RPMI7951 (cell line): ENCODE measurements at regions not wholly inside any gene's neighbourhood (a gene's known extent, or its start where the extent isn't known, plus 50 kb on each side); places are given as distances from the start of the nearest gene placed in this dataset.
A peak's percentile ranks its signal among the peaks of the same experiment; 100 is the strongest.
"Not testable (repeated sequence)": the region's sequence is repeated elsewhere in the genome, so short reads cannot be mapped to it uniquely, and the experiment has no call there.

ENCODE experiments used
- DNase-seq: peaks from one replicate; pipeline ENCODE4 v3.0.0-alpha.2; 2012; ENCODE audit warnings: low read depth

- no peak for DNase-seq
Measured at GRCh38 chr5:117425163-117425562, 850.5 kb upstream of the SEMA6A start.

GRCh38 chr5:117424559-117424958 lies 849.9 kb upstream of the SEMA6A start:
- DNase-seq: no peak

GRCh38 chr5:117417501-117417900 lies 842.9 kb upstream of the SEMA6A start:
- DNase-seq: no peak

GRCh38 chr5:117414926-117415325 lies 840.3 kb upstream of the SEMA6A start:
- DNase-seq: peak; percentile 3

- DNase-seq: no peak
Measured at GRCh38 chr5:117411701-117412100, 837.1 kb upstream of the SEMA6A start.

- no peak for DNase-seq
Measured at GRCh38 chr5:117405197-117405596, 830.6 kb upstream of the SEMA6A start.

GRCh38 chr5:117394506-117395157 lies 820.0 kb upstream of the SEMA6A start:
- no peak for DNase-seq

- no peak for DNase-seq
Measured at GRCh38 chr5:117393125-117393524, 818.5 kb upstream of the SEMA6A start.

GRCh38 chr5:117380316-117380715 lies 805.7 kb upstream of the SEMA6A start:
- DNase-seq: no peak

- DNase-seq: no peak
Measured at GRCh38 chr5:117379521-117379920, 804.9 kb upstream of the SEMA6A start.

- DNase-seq: no peak
Measured at GRCh38 chr5:117376748-117377147, 802.1 kb upstream of the SEMA6A start.

- DNase-seq: no peak
Measured at GRCh38 chr5:117359895-117360294, 785.3 kb upstream of the SEMA6A start.

GRCh38 chr5:117357886-117358285 lies 783.3 kb upstream of the SEMA6A start:
- no peak for DNase-seq

- no peak for DNase-seq
Measured at GRCh38 chr5:117347280-117347679, 772.7 kb upstream of the SEMA6A start.

GRCh38 chr5:117343726-117344125 lies 769.1 kb upstream of the SEMA6A start:
- not testable (repeated sequence) for DNase-seq

- no peak for DNase-seq
Measured at GRCh38 chr5:117337064-117337749, 762.6 kb upstream of the SEMA6A start.

- no peak for DNase-seq
Measured at GRCh38 chr5:117336208-117336607, 761.6 kb upstream of the SEMA6A start.

- no peak for DNase-seq
Measured at GRCh38 chr5:117333011-117333410, 758.4 kb upstream of the SEMA6A start.

- no peak for DNase-seq
Measured at GRCh38 chr5:117332341-117332740, 757.7 kb upstream of the SEMA6A start.

GRCh38 chr5:117327511-117327910 lies 752.9 kb upstream of the SEMA6A start:
- DNase-seq: no peak

- DNase-seq: no peak
Measured at GRCh38 chr5:117326997-117327396, 752.4 kb upstream of the SEMA6A start.

GRCh38 chr5:117318528-117318927 lies 743.9 kb upstream of the SEMA6A start:
- DNase-seq: no peak

- DNase-seq: no peak
Measured at GRCh38 chr5:117315170-117315569, 740.5 kb upstream of the SEMA6A start.
